Gastroesophageal sphincter (tissue), 3 donors: ENCODE measurements at regions not wholly inside any gene's neighbourhood (a gene's known extent, or its start where the extent isn't known, plus 50 kb on each side); places are given as distances from the start of the nearest gene placed in this dataset.

ENCODE experiments used
- POLR2AphosphoS5 ChIP-seq: sonication (generic); formaldehyde crosslinking; IDR thresholded peaks from one replicate; pipeline ENCODE4 v1.6.1; 2017; ENCODE audit warnings: antibody characterized with exemption
- TF ChIP-seq, protein P1 (sequence below), 4 experiments: fragments of 200-600 bp in 2 of 4; fragments of 450-650 bp in 2 of 4; sonication (generic) in 1 of 4; IDR thresholded peaks; one replicate each; pipeline ENCODE4 v1.5.1; 2017 to 2019; ENCODE audit warnings: antibody characterized with exemption in 4 of 4, mild to moderate bottlenecking in 2 of 4, moderate library complexity in 2 of 4

DNA sequence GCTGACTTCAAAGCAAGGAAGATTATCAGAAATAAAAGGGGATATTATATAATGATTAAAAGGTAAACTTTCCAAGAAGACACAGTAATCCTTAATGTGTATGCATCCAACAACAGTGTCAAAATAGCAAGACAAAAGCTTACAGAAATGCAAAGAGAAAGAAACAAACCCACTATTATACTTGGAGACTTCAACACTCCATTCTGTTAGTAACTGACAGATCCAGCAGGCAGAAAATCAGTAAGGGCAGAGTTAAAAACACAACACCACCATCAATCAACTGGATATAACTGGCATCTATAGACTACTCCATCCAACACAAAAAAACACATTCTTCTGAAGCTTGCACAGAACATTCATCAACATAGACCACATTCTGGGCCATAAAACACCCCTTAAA lies 103.8 kb downstream of the OR13A1 start:
- TF ChIP-seq, protein P1, sequence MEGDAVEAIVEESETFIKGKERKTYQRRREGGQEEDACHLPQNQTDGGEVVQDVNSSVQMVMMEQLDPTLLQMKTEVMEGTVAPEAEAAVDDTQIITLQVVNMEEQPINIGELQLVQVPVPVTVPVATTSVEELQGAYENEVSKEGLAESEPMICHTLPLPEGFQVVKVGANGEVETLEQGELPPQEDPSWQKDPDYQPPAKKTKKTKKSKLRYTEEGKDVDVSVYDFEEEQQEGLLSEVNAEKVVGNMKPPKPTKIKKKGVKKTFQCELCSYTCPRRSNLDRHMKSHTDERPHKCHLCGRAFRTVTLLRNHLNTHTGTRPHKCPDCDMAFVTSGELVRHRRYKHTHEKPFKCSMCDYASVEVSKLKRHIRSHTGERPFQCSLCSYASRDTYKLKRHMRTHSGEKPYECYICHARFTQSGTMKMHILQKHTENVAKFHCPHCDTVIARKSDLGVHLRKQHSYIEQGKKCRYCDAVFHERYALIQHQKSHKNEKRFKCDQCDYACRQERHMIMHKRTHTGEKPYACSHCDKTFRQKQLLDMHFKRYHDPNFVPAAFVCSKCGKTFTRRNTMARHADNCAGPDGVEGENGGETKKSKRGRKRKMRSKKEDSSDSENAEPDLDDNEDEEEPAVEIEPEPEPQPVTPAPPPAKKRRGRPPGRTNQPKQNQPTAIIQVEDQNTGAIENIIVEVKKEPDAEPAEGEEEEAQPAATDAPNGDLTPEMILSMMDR (IDR thresholded peaks at IDR 0.05) = no peak
- no peak for TF ChIP-seq POLR2AphosphoS5
